ENCODE measurements at regions not wholly inside any gene's neighbourhood (a gene's known extent, or its start where the extent isn't known, plus 50 kb on each side); places are given as distances from the start of the nearest gene placed in this dataset.
A peak's percentile ranks its signal among the peaks of the same experiment; 100 is the strongest.

GRCh38 chr2:19746137-19746600, 155.6 kb downstream of the TTC32 start:
- no peak for DNase-seq
- Histone ChIP-seq H3K4me3 (no peak overlapping the region), H3K4me1 (peaks cover 10% of the 10 kb centered on the region), H3K27ac (no peak overlapping the region), H3K27me3 (ENCODE audit: insufficient read depth in 3 of 3, low read length in 2 of 3) (no peaks in the 10 kb centered on the region), H3K9me3 (no peaks in the 10 kb centered on the region), H3K36me3 (ENCODE audit: insufficient read depth in 1 of 2, low read depth in 1 of 2) (no peaks in the 10 kb centered on the region)
- intact Hi-C loops (cut with DNase I), result no loop called here
- WGBS, 3 donors, result 82 to 85% (median 85%) methylated on average over 8 of the region's 8 CpGs
- TF ChIP-seq CTCF (IDR thresholded peaks at IDR 0.05), result no peak
- peak in 2 of 4 donors; percentile 5 to 7 for ATAC-seq

- Histone ChIP-seq H3K4me3 (no peak overlapping the region), H3K4me1 (peaks cover 10% of the 10 kb centered on the region), H3K36me3 (ENCODE audit: insufficient read depth in 1 of 2, low read depth in 1 of 2) (no peaks in the 10 kb centered on the region), H3K27me3 (ENCODE audit: insufficient read depth in 3 of 3, low read length in 2 of 3) (no peaks in the 10 kb centered on the region), H3K9me3 (no peaks in the 10 kb centered on the region), H3K27ac (no peak overlapping the region)
- DNase-seq (no peak), ATAC-seq (no peak)
- intact Hi-C loops (cut with DNase I), result no loop called here
- TF ChIP-seq CTCF (IDR thresholded peaks at IDR 0.05), result no peak
- 84 to 91% (median 88%) methylated on average over 17 of the region's 17 CpGs for WGBS, 3 donors
Observed at GRCh38 chr2:19745318-19746136, 156.3 kb downstream of the TTC32 start.

GRCh38 chr2:19744456-19745199, 157.2 kb downstream of the TTC32 start:
- Histone ChIP-seq H3K4me1 (peaks cover 10% of the 10 kb centered on the region), H3K27me3 (ENCODE audit: insufficient read depth in 3 of 3, low read length in 2 of 3) (no peaks in the 10 kb centered on the region), H3K36me3 (ENCODE audit: insufficient read depth in 1 of 2, low read depth in 1 of 2) (no peaks in the 10 kb centered on the region), H3K9me3 (no peaks in the 10 kb centered on the region), H3K4me3 (no peak overlapping the region), H3K27ac (no peak overlapping the region)
- ATAC-seq (no peak), DNase-seq (no peak)
- 95 to 98% (median 97%) methylated on average over 8 of the region's 8 CpGs for WGBS, 3 donors
- intact Hi-C loops (cut with DNase I), result no loop called here
- no peak for TF ChIP-seq CTCF (IDR thresholded peaks at IDR 0.05)

GRCh38 chr2:19743641-19744040, 158.1 kb downstream of the TTC32 start:
- Histone ChIP-seq H3K9me3 (no peaks in the 10 kb centered on the region), H3K4me3 (no peak overlapping the region), H3K27me3 (ENCODE audit: insufficient read depth in 3 of 3, low read length in 2 of 3) (no peaks in the 10 kb centered on the region), H3K4me1 (peaks cover 20% of the 10 kb centered on the region), H3K36me3 (ENCODE audit: insufficient read depth in 1 of 2, low read depth in 1 of 2) (no peaks in the 10 kb centered on the region), H3K27ac (no peak overlapping the region)
- intact Hi-C loops (cut with DNase I), result no loop called here
- 97 to 100% (median 98%) methylated on average over 5 of the region's 5 CpGs for WGBS, 3 donors
- DNase-seq (no peak), ATAC-seq (no peak)
- no peak for TF ChIP-seq CTCF (IDR thresholded peaks at IDR 0.05)
